ENCODE measurements at regions not wholly inside any gene's neighbourhood (a gene's known extent, or its start where the extent isn't known, plus 50 kb on each side); places are given as distances from the start of the nearest gene placed in this dataset.

DNA sequence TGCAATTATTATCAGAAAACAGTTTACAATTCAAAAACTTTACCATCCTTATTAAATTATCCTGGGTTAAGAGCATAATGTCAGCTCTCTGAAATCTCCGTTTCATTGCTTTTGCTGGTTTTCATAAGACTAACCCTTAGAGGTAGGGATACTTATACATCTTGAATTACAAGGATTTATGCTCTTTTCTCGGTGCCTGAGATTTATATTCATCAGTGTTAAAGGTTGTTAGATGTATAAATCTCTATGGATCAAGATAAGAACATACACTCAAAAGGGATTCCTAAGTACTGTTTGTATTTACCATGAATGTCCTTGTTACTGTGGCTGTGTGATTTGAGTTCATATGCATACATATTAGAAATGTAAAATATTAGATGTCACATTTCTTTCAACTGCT lies 684.7 kb downstream of the EFNA5 start:
- H3K9me1 ChIP-seq (replicated peaks; ENCODE audit: control insufficient read depth, extremely low read depth, insufficient read depth, low read length): no peaks in the 10 kb centered on the region
- H4K20me1 ChIP-seq (replicated peaks; ENCODE audit: control insufficient read depth, extremely low read depth, insufficient read depth, low read length): no peaks in the 10 kb centered on the region
- FAIRE-seq: no peak
- DNase-seq (ENCODE audit: low read depth, low spot score): no peak
- no peaks in the 10 kb centered on the region for H3K27me3 ChIP-seq (ENCODE audit: control insufficient read depth in 2 of 2, insufficient read depth in 2 of 2, low read length in 2 of 2)
- BruUV-seq (replicated peaks): no TSS peak
- TF ChIP-seq, protein P1, sequence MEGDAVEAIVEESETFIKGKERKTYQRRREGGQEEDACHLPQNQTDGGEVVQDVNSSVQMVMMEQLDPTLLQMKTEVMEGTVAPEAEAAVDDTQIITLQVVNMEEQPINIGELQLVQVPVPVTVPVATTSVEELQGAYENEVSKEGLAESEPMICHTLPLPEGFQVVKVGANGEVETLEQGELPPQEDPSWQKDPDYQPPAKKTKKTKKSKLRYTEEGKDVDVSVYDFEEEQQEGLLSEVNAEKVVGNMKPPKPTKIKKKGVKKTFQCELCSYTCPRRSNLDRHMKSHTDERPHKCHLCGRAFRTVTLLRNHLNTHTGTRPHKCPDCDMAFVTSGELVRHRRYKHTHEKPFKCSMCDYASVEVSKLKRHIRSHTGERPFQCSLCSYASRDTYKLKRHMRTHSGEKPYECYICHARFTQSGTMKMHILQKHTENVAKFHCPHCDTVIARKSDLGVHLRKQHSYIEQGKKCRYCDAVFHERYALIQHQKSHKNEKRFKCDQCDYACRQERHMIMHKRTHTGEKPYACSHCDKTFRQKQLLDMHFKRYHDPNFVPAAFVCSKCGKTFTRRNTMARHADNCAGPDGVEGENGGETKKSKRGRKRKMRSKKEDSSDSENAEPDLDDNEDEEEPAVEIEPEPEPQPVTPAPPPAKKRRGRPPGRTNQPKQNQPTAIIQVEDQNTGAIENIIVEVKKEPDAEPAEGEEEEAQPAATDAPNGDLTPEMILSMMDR (IDR thresholded peaks at IDR 0.05; ENCODE audit: extremely low read depth in 1 of 2, insufficient read depth in 1 of 2, low read depth in 1 of 2, low read length in 2 of 2): no peak
- TF ChIP-seq, protein P2, sequence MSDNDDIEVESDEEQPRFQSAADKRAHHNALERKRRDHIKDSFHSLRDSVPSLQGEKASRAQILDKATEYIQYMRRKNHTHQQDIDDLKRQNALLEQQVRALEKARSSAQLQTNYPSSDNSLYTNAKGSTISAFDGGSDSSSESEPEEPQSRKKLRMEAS (IDR thresholded peaks at IDR 0.05; ENCODE audit: insufficient read depth, insufficient read length): no peak
- no peak for TF ChIP-seq GATA2 (IDR thresholded peaks at IDR 0.05; ENCODE audit: insufficient read depth, insufficient read length, low read depth, low read length)
- no peak for TF ChIP-seq EZH2 (IDR thresholded peaks at IDR 0.05; ENCODE audit: borderline replicate concordance, low read depth, low read length, severe bottlenecking)
- no peak for TF ChIP-seq POLR2AphosphoS5 (IDR thresholded peaks at IDR 0.05; ENCODE audit: insufficient read depth, low read depth, low read length)
- no peak for TF ChIP-seq FOS (IDR thresholded peaks at IDR 0.05; ENCODE audit: borderline replicate concordance, insufficient read depth, low read length)
- TF ChIP-seq MYC (IDR thresholded peaks at IDR 0.05; ENCODE audit: low read depth, low read length): no peak
- no peak for TF ChIP-seq JUN (IDR thresholded peaks at IDR 0.05; ENCODE audit: borderline replicate concordance, insufficient read depth, insufficient read length, low read depth)
- TF ChIP-seq POLR2A (IDR thresholded peaks at IDR 0.05; ENCODE audit: low read depth, low read length): no peak
- no peaks in the 10 kb centered on the region for H3K9me3 ChIP-seq (replicated peaks; ENCODE audit: control insufficient read depth, insufficient read depth, low read length)
- H3K9ac ChIP-seq (replicated peaks; ENCODE audit: extremely low read depth, insufficient read depth, low read length): no peak overlapping the region
- dilution Hi-C loops (cut with MboI; ENCODE audit: extremely low pct_ligation_motif_present, low sequenced_read_pairs): no loop called here
- ChIA-PET CTCF (interaction anchor here (1.3 kb wide), 1 partner anchor 261 kb away, joined by 3 read pairs; no protein-coding TSS in a partner anchor), POLR2A (interaction anchor here (0.7 kb wide), 1 partner anchor 40 kb away, joined by 3 read pairs; no protein-coding TSS in a partner anchor)
- H3K4me1 ChIP-seq (ENCODE audit: control insufficient read depth, extremely low read depth, insufficient read depth, low read length): no peaks in the 10 kb centered on the region
- H3K4me3 ChIP-seq (replicated peaks in 1 of 3; ENCODE audit: insufficient read depth in 1 of 3, low read depth in 1 of 3, low read length in 3 of 3): no peak overlapping the region
- H3K79me2 ChIP-seq (ENCODE audit: control insufficient read depth, insufficient read depth, low read length): no peaks in the 10 kb centered on the region
- H2AFZ ChIP-seq (ENCODE audit: low read depth, low read length): no peak overlapping the region
- H3K4me2 ChIP-seq (ENCODE audit: insufficient read depth, low read length): no peak overlapping the region
- no peak overlapping the region for H3K27ac ChIP-seq (ENCODE audit: insufficient read depth, low read depth, low read length)
- intact Hi-C loops (cut with micrococcal nuclease): no loop called here
- H3K36me3 ChIP-seq (ENCODE audit: control insufficient read depth in 2 of 2, extremely low read depth in 1 of 2, insufficient read depth in 2 of 2, low read length in 2 of 2): no peaks in the 10 kb centered on the region

Measured in endothelial cell of umbilical vein (primary cell).